HCT116 (cell line): ENCODE measurements at regions not wholly inside any gene's neighbourhood (a gene's known extent, or its start where the extent isn't known, plus 50 kb on each side); places are given as distances from the start of the nearest gene placed in this dataset.

ENCODE experiments used
- ATAC-seq: fragments of 200-7000 bp; cut with Tn5 transposase; 2 replicates; pipeline ENCODE4 v1.9.1; 2020; ENCODE audit warnings: mild to moderate bottlenecking, moderate library complexity
- BruUV-seq: library from RNA; stranded (reverse); fragments of 400-500 nt; replicated peaks from 2 replicates; lab custom pipeline; 2021; lab: Mats Ljungman, UMichigan
- CTCF ChIA-PET: fragments of 300-600 bp; sonication (Branson Sonifier 250); formaldehyde crosslinking; loops from one replicate; lab custom pipeline; 2021; ENCODE audit warnings: antibody characterized with exemption; lab: Charles Lee
- POLR2A ChIA-PET: fragments of 300-600, 350-600 bp; sonication (Branson Sonifier 250); formaldehyde crosslinking; loops from one replicate; lab custom pipeline; 2021; ENCODE audit warnings: antibody characterized with exemption; lab: Charles Lee
- RAD21 ChIA-PET, 2 experiments: fragments of 300-600 bp; sonication (Branson Sonifier 250); formaldehyde crosslinking; loops; one replicate each; lab custom pipeline; 2023; ENCODE audit warnings: low total read pairs in 2 of 2; ENCODE audit not compliant: uncharacterized antibody in 2 of 2, unreplicated experiment in 2 of 2, low non-redundant PET in 1 of 2; lab: Charles Lee
- DNase-seq: peaks from one replicate; pipeline ENCODE4 v3.0.0-alpha.2; 2010; ENCODE audit warnings: low read depth, low spot score
- H2AFZ ChIP-seq: fragments of 200-600 bp; shearing (Covaris generic), sonication (generic); 2 replicates; pipeline ENCODE4 v1.6.1; 2017; ENCODE audit warnings: low read depth, mixed run types, mixed read lengths, antibody characterized with exemption, low read length; ENCODE audit not compliant: poor library complexity, severe bottlenecking
- H3K27ac ChIP-seq: 2 replicates; pipeline ENCODE4 v1.5.1; 2012; ENCODE audit warnings: low read depth, low read length
- H3K27me3 ChIP-seq: fragments of 200-600 bp; sonication (generic); 2 replicates; pipeline ENCODE4 v1.6.1; 2016; ENCODE audit warnings: mixed run types, low read length, mixed read lengths; ENCODE audit not compliant: insufficient read depth
- H3K36me3 ChIP-seq, 2 experiments: fragments of 200-500 bp in 1 of 2; fragments of 200-600 bp in 1 of 2; sonication (Bioruptor generic) in 1 of 2; sonication (generic) in 1 of 2; 2 replicates each; pipeline versions ENCODE4 v1.5.1 to v1.6.1; 2014 to 2016; ENCODE audit warnings: low read length in 2 of 2, inconsistent platforms in 1 of 2, mixed read lengths in 1 of 2, mixed run types in 1 of 2; ENCODE audit not compliant: insufficient read depth in 2 of 2, control insufficient read depth in 1 of 2
- H3K4me1 ChIP-seq, 2 experiments: fragments of 200-600 bp in 1 of 2; sonication (generic) in 1 of 2; 2 replicates each; pipeline versions ENCODE4 v1.5.1 to v1.6.1; 2012 to 2017; ENCODE audit warnings: low read length in 2 of 2, inconsistent platforms in 1 of 2, mild to moderate bottlenecking in 1 of 2, mixed read lengths in 1 of 2, mixed run types in 1 of 2, moderate library complexity in 1 of 2; ENCODE audit not compliant: insufficient read depth in 2 of 2, control insufficient read depth in 1 of 2
- H3K4me2 ChIP-seq: fragments of 200-600 bp; sonication (generic); 2 replicates; pipeline ENCODE4 v1.6.1; 2017; ENCODE audit warnings: mixed run types, low read length, mixed read lengths
- H3K4me3 ChIP-seq, 2 experiments: fragments of 200-600 bp in 1 of 2; sonication (generic) in 1 of 2; replicated peaks in 1 of 2; 2 replicates each; pipeline ENCODE4 v1.5.1; 2011 to 2016; ENCODE audit warnings: low read length in 2 of 2, control low read depth in 1 of 2, low read depth in 1 of 2, mild to moderate bottlenecking in 1 of 2, mixed read lengths in 1 of 2, mixed run types in 1 of 2
- H3K79me2 ChIP-seq: fragments of 200-600 bp; sonication (generic); 2 replicates; pipeline ENCODE4 v1.6.1; 2017; ENCODE audit warnings: mild to moderate bottlenecking, mixed run types, low read length, moderate library complexity, mixed read lengths; ENCODE audit not compliant: insufficient read depth
- H3K9ac ChIP-seq: fragments of 200-600 bp; sonication (generic); 2 replicates; pipeline ENCODE4 v1.6.1; 2016; ENCODE audit warnings: low read length, mixed read lengths
- H3K9me2 ChIP-seq: fragments of 200-600 bp; sonication (generic), shearing (Covaris generic); 2 replicates; pipeline ENCODE4 v1.6.1; 2017; ENCODE audit warnings: mixed run types, mild to moderate bottlenecking, moderate library complexity; ENCODE audit not compliant: insufficient read depth
- H3K9me3 ChIP-seq, 2 experiments: fragments of 200-500 bp in 1 of 2; fragments of 200-600 bp in 1 of 2; sonication (Bioruptor generic) in 1 of 2; sonication (generic) in 1 of 2; 2 replicates each; pipeline ENCODE4 v1.6.1; 2014 to 2017; ENCODE audit warnings: low read length in 2 of 2, mixed read lengths in 2 of 2, inconsistent platforms in 1 of 2, low read depth in 1 of 2, mild to moderate bottlenecking in 1 of 2, mixed run types in 1 of 2, moderate library complexity in 1 of 2; ENCODE audit not compliant: control insufficient read depth in 1 of 2, insufficient read depth in 1 of 2
- H4K20me1 ChIP-seq: fragments of 200-600 bp; sonication (generic), shearing (Covaris generic); 2 replicates; pipeline ENCODE4 v1.6.1; 2017; ENCODE audit warnings: mixed run types, mild to moderate bottlenecking, moderate library complexity; ENCODE audit not compliant: insufficient read depth
- CEBPB ChIP-seq: IDR thresholded peaks from 2 replicates; pipeline ENCODE4 v1.6.1; 2012; ENCODE audit warnings: low read depth
- EGR1 ChIP-seq: IDR thresholded peaks from 2 replicates; pipeline ENCODE4 v1.6.1; 2012; ENCODE audit warnings: low read depth
- ELF1 ChIP-seq: IDR thresholded peaks from 2 replicates; pipeline ENCODE4 v1.6.1; 2012; ENCODE audit warnings: low read depth, borderline replicate concordance
- EZH2 ChIP-seq: fragments of 200-600 bp; sonication (generic); IDR thresholded peaks from 2 replicates; pipeline ENCODE4 v1.6.1; 2017; ENCODE audit warnings: antibody characterized with exemption, mixed run types
- EZH2phosphoT487 ChIP-seq: fragments of 200-600 bp; IDR thresholded peaks from 2 replicates; pipeline ENCODE4 v1.6.1; 2018; ENCODE audit warnings: antibody characterized with exemption, borderline replicate concordance
- FOSL1 ChIP-seq: IDR thresholded peaks from 2 replicates; pipeline ENCODE4 v1.6.1; 2012; ENCODE audit warnings: low read depth
- JUND ChIP-seq: IDR thresholded peaks from 2 replicates; pipeline ENCODE4 v1.6.1; 2012
- POLR2A ChIP-seq: IDR thresholded peaks from 2 replicates; pipeline ENCODE4 v1.7.0; 2011; ENCODE audit warnings: borderline replicate concordance; ENCODE audit not compliant: insufficient read depth, insufficient read length; ENCODE audit errors: extremely low read depth
- POLR2AphosphoS5 ChIP-seq: IDR thresholded peaks from 2 replicates; pipeline ENCODE4 v1.6.1; 2011; ENCODE audit warnings: mild to moderate bottlenecking, low read depth, low read length, moderate library complexity
- SIN3A ChIP-seq: IDR thresholded peaks from 2 replicates; pipeline ENCODE4 v1.6.1; 2012; ENCODE audit warnings: low read depth
- SP1 ChIP-seq: IDR thresholded peaks from 2 replicates; pipeline ENCODE4 v1.6.1; 2012; ENCODE audit warnings: low read depth
- SRF ChIP-seq: IDR thresholded peaks from 2 replicates; pipeline ENCODE4 v1.6.1; 2012; ENCODE audit warnings: low read depth
- YY1 ChIP-seq: IDR thresholded peaks from 2 replicates; pipeline ENCODE4 v1.6.1; 2011; ENCODE audit warnings: low read length, low read depth, moderate library complexity, mild to moderate bottlenecking; ENCODE audit not compliant: insufficient replicate concordance; ENCODE audit errors: extremely low read depth
- ZFX ChIP-seq: fragments of 450-650 bp; IDR thresholded peaks from 2 replicates; pipeline ENCODE4 v1.6.1; 2017
- ZNF274 ChIP-seq: fragments of 200-500 bp; sonication (Bioruptor generic); IDR thresholded peaks from 2 replicates; pipeline ENCODE4 v1.6.1; 2014; ENCODE audit warnings: mild to moderate bottlenecking, low read depth, low read length, inconsistent platforms
- intact Hi-C: fragments of 100-400 bp; cut with micrococcal nuclease; formaldehyde crosslinking; loops from 2 replicates; pipeline ENCODE4 v1.10.0; 2022
- TF ChIP-seq, protein P1 (sequence below): IDR thresholded peaks from 2 replicates; pipeline ENCODE4 v1.6.1; 2012; ENCODE audit warnings: low read depth
- TF ChIP-seq, protein P2 (sequence below): IDR thresholded peaks from 2 replicates; pipeline ENCODE4 v1.6.1; 2012
- TF ChIP-seq, protein P3 (sequence below): IDR thresholded peaks from 2 replicates; pipeline ENCODE4 v1.6.1; 2012
- TF ChIP-seq, protein P4 (sequence below), 3 experiments: fragments of 200-600 bp in 1 of 3; sonication (generic) in 1 of 3; IDR thresholded peaks in 2 of 3; conservative IDR thresholded peaks in 1 of 3; 2 replicates each; pipeline ENCODE4 v1.5.1; 2012 to 2017; ENCODE audit warnings: low read depth in 2 of 3, low read length in 2 of 3, antibody characterized with exemption in 1 of 3, borderline replicate concordance in 1 of 3, control low read depth in 1 of 3, mild to moderate bottlenecking in 1 of 3, mixed read lengths in 1 of 3, mixed run types in 1 of 3, moderate library complexity in 1 of 3; ENCODE audit not compliant: insufficient read depth in 1 of 3

DNA sequence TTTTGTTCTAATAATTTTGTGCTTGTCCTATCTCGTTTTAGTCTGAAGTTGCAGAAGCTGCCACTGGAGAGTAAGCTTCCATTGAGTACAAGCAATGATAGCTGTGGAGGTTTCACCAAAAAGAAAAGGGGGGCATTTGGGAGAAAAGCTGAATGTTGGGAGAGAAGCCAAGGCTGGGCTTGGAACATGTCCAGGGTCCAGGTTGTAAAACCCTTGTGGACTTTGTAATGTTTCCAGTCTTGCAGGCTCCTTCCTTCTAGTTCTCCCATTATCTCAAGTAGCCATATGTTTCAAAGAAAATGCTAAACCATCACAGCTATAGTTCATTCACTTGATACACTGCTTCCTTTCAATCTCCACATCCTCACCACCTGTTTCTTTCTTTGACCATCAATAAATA, 880.2 kb downstream of the NLGN4Y start:
- Histone ChIP-seq H3K36me3 (no peaks in the 10 kb centered on the region), H3K79me2 (no peaks in the 10 kb centered on the region), H3K9me2 (no peaks in the 10 kb centered on the region), H3K9me3 (no peaks in the 10 kb centered on the region), H3K4me2 (no peak overlapping the region), H3K27ac (no peak overlapping the region), H3K4me3 (no peak overlapping the region), H4K20me1 (no peaks in the 10 kb centered on the region), H2AFZ (no peak overlapping the region), H3K4me1 (no peaks in the 10 kb centered on the region), H3K27me3 (no peaks in the 10 kb centered on the region), H3K9ac (no peak overlapping the region)
- ChIA-PET CTCF (no interaction called here), RAD21 (no interaction called here), POLR2A (no interaction called here)
- no TSS peak for BruUV-seq
- TF ChIP-seq EGR1: no peak
- no peak for TF ChIP-seq JUND
- no peak for TF ChIP-seq ZFX
- TF ChIP-seq, protein P1, sequence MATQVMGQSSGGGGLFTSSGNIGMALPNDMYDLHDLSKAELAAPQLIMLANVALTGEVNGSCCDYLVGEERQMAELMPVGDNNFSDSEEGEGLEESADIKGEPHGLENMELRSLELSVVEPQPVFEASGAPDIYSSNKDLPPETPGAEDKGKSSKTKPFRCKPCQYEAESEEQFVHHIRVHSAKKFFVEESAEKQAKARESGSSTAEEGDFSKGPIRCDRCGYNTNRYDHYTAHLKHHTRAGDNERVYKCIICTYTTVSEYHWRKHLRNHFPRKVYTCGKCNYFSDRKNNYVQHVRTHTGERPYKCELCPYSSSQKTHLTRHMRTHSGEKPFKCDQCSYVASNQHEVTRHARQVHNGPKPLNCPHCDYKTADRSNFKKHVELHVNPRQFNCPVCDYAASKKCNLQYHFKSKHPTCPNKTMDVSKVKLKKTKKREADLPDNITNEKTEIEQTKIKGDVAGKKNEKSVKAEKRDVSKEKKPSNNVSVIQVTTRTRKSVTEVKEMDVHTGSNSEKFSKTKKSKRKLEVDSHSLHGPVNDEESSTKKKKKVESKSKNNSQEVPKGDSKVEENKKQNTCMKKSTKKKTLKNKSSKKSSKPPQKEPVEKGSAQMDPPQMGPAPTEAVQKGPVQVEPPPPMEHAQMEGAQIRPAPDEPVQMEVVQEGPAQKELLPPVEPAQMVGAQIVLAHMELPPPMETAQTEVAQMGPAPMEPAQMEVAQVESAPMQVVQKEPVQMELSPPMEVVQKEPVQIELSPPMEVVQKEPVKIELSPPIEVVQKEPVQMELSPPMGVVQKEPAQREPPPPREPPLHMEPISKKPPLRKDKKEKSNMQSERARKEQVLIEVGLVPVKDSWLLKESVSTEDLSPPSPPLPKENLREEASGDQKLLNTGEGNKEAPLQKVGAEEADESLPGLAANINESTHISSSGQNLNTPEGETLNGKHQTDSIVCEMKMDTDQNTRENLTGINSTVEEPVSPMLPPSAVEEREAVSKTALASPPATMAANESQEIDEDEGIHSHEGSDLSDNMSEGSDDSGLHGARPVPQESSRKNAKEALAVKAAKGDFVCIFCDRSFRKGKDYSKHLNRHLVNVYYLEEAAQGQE: no peak
- TF ChIP-seq FOSL1: no peak
- TF ChIP-seq YY1: no peak
- no peak for TF ChIP-seq POLR2A
- no peak for TF ChIP-seq EZH2phosphoT487
- TF ChIP-seq SIN3A: no peak
- TF ChIP-seq, protein P2, sequence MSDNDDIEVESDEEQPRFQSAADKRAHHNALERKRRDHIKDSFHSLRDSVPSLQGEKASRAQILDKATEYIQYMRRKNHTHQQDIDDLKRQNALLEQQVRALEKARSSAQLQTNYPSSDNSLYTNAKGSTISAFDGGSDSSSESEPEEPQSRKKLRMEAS: no peak
- no peak for TF ChIP-seq POLR2AphosphoS5
- TF ChIP-seq CEBPB: no peak
- TF ChIP-seq SP1: no peak
- TF ChIP-seq, protein P3, sequence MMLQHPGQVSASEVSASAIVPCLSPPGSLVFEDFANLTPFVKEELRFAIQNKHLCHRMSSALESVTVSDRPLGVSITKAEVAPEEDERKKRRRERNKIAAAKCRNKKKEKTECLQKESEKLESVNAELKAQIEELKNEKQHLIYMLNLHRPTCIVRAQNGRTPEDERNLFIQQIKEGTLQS: no peak
- TF ChIP-seq, protein P4, sequence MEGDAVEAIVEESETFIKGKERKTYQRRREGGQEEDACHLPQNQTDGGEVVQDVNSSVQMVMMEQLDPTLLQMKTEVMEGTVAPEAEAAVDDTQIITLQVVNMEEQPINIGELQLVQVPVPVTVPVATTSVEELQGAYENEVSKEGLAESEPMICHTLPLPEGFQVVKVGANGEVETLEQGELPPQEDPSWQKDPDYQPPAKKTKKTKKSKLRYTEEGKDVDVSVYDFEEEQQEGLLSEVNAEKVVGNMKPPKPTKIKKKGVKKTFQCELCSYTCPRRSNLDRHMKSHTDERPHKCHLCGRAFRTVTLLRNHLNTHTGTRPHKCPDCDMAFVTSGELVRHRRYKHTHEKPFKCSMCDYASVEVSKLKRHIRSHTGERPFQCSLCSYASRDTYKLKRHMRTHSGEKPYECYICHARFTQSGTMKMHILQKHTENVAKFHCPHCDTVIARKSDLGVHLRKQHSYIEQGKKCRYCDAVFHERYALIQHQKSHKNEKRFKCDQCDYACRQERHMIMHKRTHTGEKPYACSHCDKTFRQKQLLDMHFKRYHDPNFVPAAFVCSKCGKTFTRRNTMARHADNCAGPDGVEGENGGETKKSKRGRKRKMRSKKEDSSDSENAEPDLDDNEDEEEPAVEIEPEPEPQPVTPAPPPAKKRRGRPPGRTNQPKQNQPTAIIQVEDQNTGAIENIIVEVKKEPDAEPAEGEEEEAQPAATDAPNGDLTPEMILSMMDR (IDR thresholded peaks at IDR 0.05 in 2 of 3, conservative IDR thresholded peaks at IDR 0.05 in 1 of 3; ENCODE audit: borderline replicate concordance in 1 of 3, insufficient read depth in 1 of 3, low read depth in 2 of 3, low read length in 2 of 3): no peak
- TF ChIP-seq ZNF274: no peak
- TF ChIP-seq ELF1: no peak
- TF ChIP-seq EZH2: no peak
- TF ChIP-seq SRF: no peak
- DNase-seq (no peak), ATAC-seq (no peak)
- intact Hi-C loops: no loop called here
